ENCODE measurements at regions not wholly inside any gene's neighbourhood (a gene's known extent, or its start where the extent isn't known, plus 50 kb on each side); places are given as distances from the start of the nearest gene placed in this dataset.

DNA sequence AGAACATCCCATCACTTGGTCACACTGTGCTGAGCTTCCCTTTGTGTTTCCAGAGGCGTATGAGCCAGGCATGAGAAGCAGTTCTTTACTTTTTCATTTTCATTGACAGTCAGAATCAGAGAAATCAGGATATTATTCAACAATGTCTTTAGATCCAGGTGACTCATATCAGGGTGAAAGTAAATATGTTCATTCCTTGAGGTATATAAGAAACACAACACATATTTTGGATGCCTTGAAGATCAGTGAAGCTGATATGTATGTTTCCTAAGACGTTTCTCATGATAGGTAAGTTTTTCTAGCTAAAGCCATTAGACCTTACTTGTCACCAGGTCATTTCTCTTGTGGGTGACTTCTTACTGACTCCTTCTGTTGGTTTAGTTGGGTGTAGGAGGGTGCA lies 505.6 kb downstream of the CDH26 start:
- Histone ChIP-seq H3K27me3 (ENCODE audit: low read length) (no peaks in the 10 kb centered on the region), H3K9ac (ENCODE audit: low read length) (no peak overlapping the region), H2AFZ (ENCODE audit: low read depth, low read length, severe bottlenecking) (no peak overlapping the region), H3K9me3 (ENCODE audit: insufficient read depth, low read length) (no peaks in the 10 kb centered on the region; the same call in 1 of the 2 replicates), H3F3A (ENCODE audit: insufficient read depth) (no peaks in the 10 kb centered on the region), H3K36me3 (ENCODE audit: low read length) (no peaks in the 10 kb centered on the region), H4K20me1 (ENCODE audit: low read depth, low read length) (no peaks in the 10 kb centered on the region), H3K27ac (ENCODE audit: low read depth, low read length) (no peak overlapping the region), H3K4me3 (ENCODE audit: insufficient read depth, low read length, poor library complexity, severe bottlenecking) (no peak overlapping the region), H3K4me2 (ENCODE audit: low read depth, low read length, poor library complexity, severe bottlenecking) (no peak overlapping the region), H3K9me2 (replicated peaks; ENCODE audit: insufficient read depth, low read length) (no peaks in the 10 kb centered on the region), H3K79me2 (ENCODE audit: insufficient read depth, low read length) (no peaks in the 10 kb centered on the region)
- TF ChIP-seq, protein P1, sequence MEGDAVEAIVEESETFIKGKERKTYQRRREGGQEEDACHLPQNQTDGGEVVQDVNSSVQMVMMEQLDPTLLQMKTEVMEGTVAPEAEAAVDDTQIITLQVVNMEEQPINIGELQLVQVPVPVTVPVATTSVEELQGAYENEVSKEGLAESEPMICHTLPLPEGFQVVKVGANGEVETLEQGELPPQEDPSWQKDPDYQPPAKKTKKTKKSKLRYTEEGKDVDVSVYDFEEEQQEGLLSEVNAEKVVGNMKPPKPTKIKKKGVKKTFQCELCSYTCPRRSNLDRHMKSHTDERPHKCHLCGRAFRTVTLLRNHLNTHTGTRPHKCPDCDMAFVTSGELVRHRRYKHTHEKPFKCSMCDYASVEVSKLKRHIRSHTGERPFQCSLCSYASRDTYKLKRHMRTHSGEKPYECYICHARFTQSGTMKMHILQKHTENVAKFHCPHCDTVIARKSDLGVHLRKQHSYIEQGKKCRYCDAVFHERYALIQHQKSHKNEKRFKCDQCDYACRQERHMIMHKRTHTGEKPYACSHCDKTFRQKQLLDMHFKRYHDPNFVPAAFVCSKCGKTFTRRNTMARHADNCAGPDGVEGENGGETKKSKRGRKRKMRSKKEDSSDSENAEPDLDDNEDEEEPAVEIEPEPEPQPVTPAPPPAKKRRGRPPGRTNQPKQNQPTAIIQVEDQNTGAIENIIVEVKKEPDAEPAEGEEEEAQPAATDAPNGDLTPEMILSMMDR (IDR thresholded peaks at IDR 0.05; ENCODE audit: insufficient read depth, low read length, poor library complexity, severe bottlenecking), result no peak

DNA sequence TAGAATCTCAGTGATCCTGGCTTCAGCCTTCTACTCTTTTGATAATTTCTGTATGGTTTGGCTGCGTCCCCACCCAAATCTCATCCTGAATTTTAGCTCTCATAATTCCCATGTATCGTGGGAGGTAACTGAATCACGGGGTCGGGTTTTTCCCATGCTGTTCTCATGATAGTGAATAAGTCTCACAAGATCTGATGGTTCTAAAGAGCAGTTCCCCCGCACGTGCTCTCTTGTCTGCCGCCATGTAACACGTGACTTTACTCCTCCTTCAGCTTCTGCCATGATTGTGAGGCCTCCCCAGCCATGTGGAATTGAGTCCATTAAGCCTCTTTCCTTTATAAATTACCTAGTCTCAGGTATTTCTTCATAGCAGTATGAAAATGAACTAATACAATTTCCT lies 507.2 kb downstream of the CDH26 start:
- TF ChIP-seq EZH2phosphoT487 (conservative IDR thresholded peaks at IDR 0.05; ENCODE audit: low read length), result no peak
- TF ChIP-seq, protein P1 (IDR thresholded peaks at IDR 0.05; ENCODE audit: insufficient read depth, low read length, poor library complexity, severe bottlenecking), result no peak
- no peak overlapping the region for H3K9ac ChIP-seq (ENCODE audit: low read length)
- no peak overlapping the region for H3K27ac ChIP-seq (ENCODE audit: low read depth, low read length)
- no peak overlapping the region for H3K4me3 ChIP-seq (ENCODE audit: insufficient read depth, low read length, poor library complexity, severe bottlenecking)
- H3K4me2 ChIP-seq (ENCODE audit: low read depth, low read length, poor library complexity, severe bottlenecking), result no peak overlapping the region
- no peaks in the 10 kb centered on the region for H3K27me3 ChIP-seq (ENCODE audit: low read length)
- no peaks in the 10 kb centered on the region; the same call in 1 of the 2 replicates for H3K9me3 ChIP-seq (ENCODE audit: insufficient read depth, low read length)
- H4K20me1 ChIP-seq (ENCODE audit: low read depth, low read length), result no peaks in the 10 kb centered on the region
- no peak overlapping the region for H2AFZ ChIP-seq (ENCODE audit: low read depth, low read length, severe bottlenecking)
- H3K36me3 ChIP-seq (ENCODE audit: low read length), result no peaks in the 10 kb centered on the region
- H3K79me2 ChIP-seq (ENCODE audit: insufficient read depth, low read length), result no peaks in the 10 kb centered on the region
- H3F3A ChIP-seq (ENCODE audit: insufficient read depth), result no peaks in the 10 kb centered on the region
- H3K9me2 ChIP-seq (replicated peaks; ENCODE audit: insufficient read depth, low read length), result no peaks in the 10 kb centered on the region

DNA sequence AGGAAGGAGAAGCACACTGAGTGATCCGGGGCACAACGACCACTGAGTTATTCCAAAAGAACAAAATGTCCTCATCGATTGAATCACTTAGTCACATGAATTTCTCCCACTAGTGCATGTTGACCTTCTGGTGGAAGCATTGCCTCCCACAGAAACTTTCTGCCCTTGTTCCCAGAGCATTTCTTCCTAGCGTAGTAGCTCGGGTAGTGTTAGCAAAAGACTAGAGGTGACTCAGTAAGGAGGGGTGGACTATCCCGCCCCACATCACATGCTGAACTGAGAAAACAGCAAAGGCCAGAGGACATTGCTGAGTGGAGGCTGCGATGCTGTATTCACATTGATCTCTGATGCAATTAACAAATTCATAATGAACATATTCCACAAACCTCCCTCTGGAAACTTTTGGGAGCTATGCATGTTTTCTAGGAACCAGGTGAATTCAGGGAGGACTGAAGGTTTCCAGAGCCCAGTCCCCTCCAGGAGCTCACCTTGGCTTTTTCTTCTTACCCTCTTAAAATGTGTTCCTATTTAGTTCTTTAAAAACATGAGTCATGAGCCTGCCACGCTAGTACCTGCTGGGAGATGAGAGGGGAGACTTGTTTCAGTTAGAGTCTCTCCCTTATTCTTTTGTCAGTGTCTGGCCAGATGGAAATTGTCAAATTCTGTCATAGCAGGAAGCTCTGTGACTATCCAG lies 507.9 kb downstream of the CDH26 start:
- Histone ChIP-seq H3K27ac (ENCODE audit: low read depth, low read length) (no peak overlapping the region), H3K36me3 (ENCODE audit: low read length) (no peaks in the 10 kb centered on the region), H2AFZ (ENCODE audit: low read depth, low read length, severe bottlenecking) (no peak overlapping the region), H3K9me2 (replicated peaks; ENCODE audit: insufficient read depth, low read length) (no peaks in the 10 kb centered on the region), H3K4me3 (ENCODE audit: insufficient read depth, low read length, poor library complexity, severe bottlenecking) (no peak overlapping the region), H3F3A (ENCODE audit: insufficient read depth) (no peaks in the 10 kb centered on the region), H4K20me1 (ENCODE audit: low read depth, low read length) (no peaks in the 10 kb centered on the region), H3K79me2 (ENCODE audit: insufficient read depth, low read length) (no peaks in the 10 kb centered on the region), H3K9ac (ENCODE audit: low read length) (no peak overlapping the region), H3K4me2 (ENCODE audit: low read depth, low read length, poor library complexity, severe bottlenecking) (no peak overlapping the region), H3K9me3 (ENCODE audit: insufficient read depth, low read length) (no peaks in the 10 kb centered on the region), H3K27me3 (ENCODE audit: low read length) (no peaks in the 10 kb centered on the region)
- TF ChIP-seq, protein P1 (IDR thresholded peaks at IDR 0.05; ENCODE audit: insufficient read depth, low read length, poor library complexity, severe bottlenecking), result no peak
- no peak for TF ChIP-seq EZH2phosphoT487 (conservative IDR thresholded peaks at IDR 0.05; ENCODE audit: low read length)
